HG03025 (cell line): ENCODE measurements at regions not wholly inside any gene's neighbourhood (a gene's known extent, or its start where the extent isn't known, plus 50 kb on each side); places are given as distances from the start of the nearest gene placed in this dataset.

ENCODE experiments used
- ATAC-seq: cut with Tn5 transposase; IDR thresholded peaks from one replicate; pipeline ENCODE4 v1.9.1; 2021; ENCODE audit warnings: mild to moderate bottlenecking, moderate library complexity; ENCODE audit not compliant: unreplicated experiment, low FRiP score

- no peak for ATAC-seq
These were observed 544.1 kb downstream of the HTR7 start for GRCh38 chr10:90313576-90314325.

GRCh38 chr10:90314718-90315117, 543.1 kb downstream of the HTR7 start:
- no peak for ATAC-seq

DNA sequence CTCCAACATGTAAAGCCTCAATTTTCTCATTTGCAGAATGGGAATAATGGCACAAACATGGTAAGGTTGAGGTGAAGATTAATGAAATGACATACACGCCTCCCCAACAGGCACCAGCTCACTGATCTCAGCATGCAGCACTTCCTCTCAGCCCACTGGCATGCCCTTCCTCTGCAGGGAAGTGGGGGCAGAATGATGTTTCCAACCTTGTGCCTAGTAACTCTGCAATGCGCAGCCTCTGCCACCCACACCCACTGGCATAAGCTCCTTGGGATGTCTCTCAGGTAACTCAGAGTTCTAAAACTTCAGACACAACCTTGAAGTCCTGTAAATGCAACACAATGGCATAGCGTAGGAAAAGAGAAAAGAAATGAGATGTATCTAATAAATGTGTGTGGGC, 540.7 kb downstream of the HTR7 start:
- ATAC-seq: no peak

DNA sequence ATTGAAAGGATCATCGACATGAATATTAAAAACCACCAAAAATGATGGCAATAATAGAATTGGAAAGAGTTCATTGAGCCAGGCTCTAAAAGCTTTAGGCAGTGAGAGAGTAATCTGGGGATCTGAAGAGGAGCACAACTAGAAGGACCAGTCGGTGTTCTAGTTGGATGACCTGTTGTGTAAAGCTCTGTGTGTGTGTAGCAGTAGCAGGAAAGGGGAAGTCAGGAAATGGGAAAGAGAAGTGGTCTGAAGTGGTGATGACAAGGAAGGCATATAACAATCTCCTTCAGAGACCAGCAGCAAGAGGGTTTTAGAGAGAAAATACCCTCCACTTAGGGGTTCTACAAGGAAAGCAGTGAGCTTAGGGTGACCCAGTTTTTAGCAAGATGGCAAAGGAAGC, 539.2 kb downstream of the HTR7 start:
- ATAC-seq: no peak

DNA sequence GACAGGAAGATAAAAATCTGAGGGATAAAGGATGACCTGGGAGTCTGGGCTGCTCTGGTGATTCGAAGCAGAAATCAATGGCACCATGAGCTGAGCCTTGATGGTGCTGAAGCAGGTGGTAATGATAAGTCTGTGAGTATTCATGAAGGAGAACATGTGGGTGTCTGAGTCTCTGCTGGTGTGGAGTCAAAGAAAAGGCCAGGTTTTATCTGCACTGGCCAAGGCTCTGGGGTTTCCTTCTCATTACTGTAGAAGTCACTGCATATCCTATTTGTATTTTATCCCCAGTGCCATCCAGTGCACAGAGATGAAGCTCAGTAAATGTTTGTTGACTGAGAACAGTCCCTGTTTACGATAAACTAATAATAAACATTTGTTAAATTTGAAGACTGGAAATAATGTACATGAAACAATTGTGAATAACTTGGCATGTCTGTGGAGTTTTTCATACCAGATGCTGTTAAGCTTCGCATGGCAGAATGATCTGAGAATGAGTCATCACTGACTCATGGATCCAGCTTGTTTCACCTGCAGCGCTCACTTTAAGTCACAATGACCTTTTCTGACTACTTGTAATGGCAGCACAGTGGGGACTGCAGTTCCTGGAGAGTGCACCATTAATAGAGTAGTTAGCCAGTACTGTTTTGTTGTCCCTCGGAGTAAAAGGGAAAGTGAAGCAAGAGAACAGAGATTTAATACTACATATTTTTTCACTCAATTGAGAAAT, 538.5 kb downstream of the HTR7 start:
- ATAC-seq: no peak

- ATAC-seq: no peak
These were observed 536.6 kb downstream of the HTR7 start for GRCh38 chr10:90321132-90321816.

GRCh38 chr10:90326498-90327267, 531.2 kb downstream of the HTR7 start:
- no peak for ATAC-seq

DNA sequence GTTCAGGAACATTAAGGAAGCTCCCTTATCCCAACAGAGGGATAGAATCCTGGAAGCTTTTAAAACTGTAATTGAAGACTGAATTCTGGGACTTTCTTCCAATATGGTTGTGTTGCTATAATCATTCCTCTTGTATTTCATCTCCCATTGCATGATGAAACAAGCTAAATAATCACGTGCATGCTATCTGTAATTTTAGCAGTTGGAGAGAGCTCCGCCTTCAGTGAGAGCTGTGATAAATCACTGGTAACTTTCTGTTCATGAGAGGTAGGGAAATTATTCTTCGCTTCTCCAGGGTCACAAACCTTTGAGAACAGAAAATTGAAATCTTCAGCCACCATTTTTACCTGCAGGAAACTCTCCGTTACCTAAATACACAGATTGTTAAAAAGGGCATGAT, 530.2 kb downstream of the HTR7 start:
- ATAC-seq: no peak

- no peak for ATAC-seq
These were observed 529.4 kb downstream of the HTR7 start for GRCh38 chr10:90328459-90328858.

DNA sequence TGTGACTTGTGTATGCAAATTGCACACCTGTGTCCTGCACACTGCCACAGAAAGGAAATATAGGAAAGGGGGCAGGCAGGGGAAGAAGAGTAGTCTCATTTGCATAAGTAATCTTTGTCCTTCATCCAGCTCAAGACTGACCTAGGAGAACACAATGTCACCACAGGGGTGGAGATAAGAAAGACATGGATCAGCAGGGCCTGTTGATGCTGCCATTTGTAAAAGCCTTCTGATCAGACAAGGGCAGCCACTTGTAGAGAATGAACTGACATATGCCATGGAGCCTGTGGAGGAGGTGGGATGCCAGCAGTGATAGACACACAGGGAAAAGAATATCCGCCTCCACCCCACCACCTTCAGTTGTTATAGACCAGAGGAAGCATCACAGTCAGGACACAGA, 528.9 kb downstream of the HTR7 start:
- ATAC-seq: no peak

DNA sequence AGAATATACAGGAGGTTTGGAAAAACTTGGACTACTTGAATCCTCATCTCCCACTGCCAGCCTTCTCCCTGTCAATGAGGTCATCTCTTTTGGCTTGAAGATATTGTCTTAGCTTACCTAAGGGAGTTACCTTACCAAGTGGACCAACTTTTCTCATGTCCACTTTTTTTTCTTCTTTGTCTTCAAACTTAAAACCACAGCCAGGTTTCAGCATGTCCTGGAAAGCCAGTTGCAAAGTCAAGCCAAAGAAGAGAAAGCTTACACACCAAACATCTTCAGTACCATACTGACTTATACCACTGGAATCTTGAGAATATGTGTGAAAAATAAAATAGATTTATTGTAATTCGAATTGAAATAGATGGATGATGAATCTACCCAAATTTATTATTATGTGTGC, 520.5 kb downstream of the HTR7 start:
- ATAC-seq: no peak

- ATAC-seq: no peak
These were observed 515.4 kb downstream of the HTR7 start for GRCh38 chr10:90342480-90342879.

GRCh38 chr10:90344226-90344625, 513.6 kb downstream of the HTR7 start:
- no peak for ATAC-seq

DNA sequence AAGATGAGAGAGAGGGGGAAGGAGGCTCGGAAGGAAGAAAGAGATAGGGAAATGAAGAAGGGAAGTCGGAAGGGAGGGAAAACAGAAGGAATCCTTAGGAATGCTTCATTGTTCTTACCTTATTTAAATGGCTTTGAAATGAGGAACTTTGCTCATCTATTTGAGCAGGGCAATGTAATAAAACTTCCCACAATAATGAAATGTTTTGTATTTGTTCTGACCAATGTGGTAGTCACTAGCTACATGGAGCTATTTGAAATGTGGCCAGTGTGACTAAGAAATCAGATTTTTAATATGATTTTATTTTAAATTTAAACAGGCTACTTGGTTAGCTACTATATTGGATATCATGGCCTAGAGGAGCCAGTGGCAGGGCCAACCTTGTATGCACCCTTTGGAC, 510.6 kb downstream of the HTR7 start:
- ATAC-seq: no peak

DNA sequence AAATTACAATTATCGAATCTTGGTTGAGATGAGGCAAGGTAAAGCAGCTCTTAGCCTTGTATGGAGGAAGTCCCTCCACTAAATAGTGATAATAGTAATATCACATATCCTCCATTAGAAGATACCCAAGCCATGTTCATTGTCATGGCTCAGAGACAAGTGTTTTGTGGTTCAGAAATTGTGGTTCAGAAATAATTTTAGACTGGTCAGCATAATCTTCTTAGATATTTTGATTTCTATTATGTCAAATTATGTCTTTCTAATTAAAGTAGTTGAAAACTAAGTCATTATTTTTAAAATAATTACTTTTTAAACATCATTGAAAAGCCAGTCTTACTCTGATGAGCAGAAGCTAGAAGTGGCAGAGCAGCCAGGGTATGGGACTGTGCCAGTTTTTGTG, 507.7 kb downstream of the HTR7 start:
- no peak for ATAC-seq

- no peak for ATAC-seq
These were observed 505.6 kb downstream of the HTR7 start for GRCh38 chr10:90352288-90352687.

GRCh38 chr10:90354914-90355313, 502.9 kb downstream of the HTR7 start:
- ATAC-seq: no peak

- no peak for ATAC-seq
These were observed 493.9 kb downstream of the HTR7 start for GRCh38 chr10:90363799-90364483.

DNA sequence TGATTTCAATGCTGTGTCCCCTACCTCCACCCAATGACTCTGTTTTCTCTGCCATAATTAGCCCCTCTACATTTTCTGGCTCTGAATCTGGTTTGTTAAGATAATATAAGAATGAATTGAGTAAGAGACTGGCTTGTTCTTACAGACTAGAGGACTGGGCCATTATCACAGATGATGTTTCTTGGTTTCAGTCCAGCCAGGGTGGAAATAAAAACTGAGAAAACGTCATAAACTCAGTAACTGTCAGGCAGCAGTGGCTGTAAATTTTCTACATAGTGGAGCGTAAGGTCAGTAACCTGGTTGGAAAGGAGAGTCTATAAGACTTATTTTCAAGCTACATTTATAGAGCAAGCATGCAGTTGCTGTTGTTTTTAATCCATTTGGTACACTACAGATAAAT, 485.4 kb downstream of the HTR7 start:
- ATAC-seq: no peak

GRCh38 chr10:90373911-90374310, 483.9 kb downstream of the HTR7 start:
- no peak for ATAC-seq
